AG04449 (cell line): ENCODE measurements at regions not wholly inside any gene's neighbourhood (a gene's known extent, or its start where the extent isn't known, plus 50 kb on each side); places are given as distances from the start of the nearest gene placed in this dataset.

ENCODE experiments used
- CTCF ChIA-PET: fragments of 350-600 bp; formaldehyde crosslinking; extraction: SDS; loops from one replicate; lab custom pipeline; 2021; ENCODE audit warnings: antibody characterized with exemption; lab: Yijun Ruan, JAX
- POLR2A ChIA-PET: fragments of 400-600, 350-600 bp; formaldehyde crosslinking; extraction: SDS; loops from one replicate; lab custom pipeline; 2020; ENCODE audit warnings: antibody characterized with exemption, inconsistent platforms; lab: Yijun Ruan, JAX
- DNase-seq: peaks from one replicate; pipeline ENCODE4 v3.0.0-alpha.2; 2010; ENCODE audit warnings: low read depth, low spot score
- H3K4me3 ChIP-seq: 2 replicates; pipeline ENCODE4 v1.5.1; 2011; ENCODE audit warnings: low read depth, mild to moderate bottlenecking, control low read depth, low read length
- TF ChIP-seq, protein P1 (sequence below): IDR thresholded peaks from one replicate; pipeline ENCODE4 v1.5.1; 2011; ENCODE audit warnings: mild to moderate bottlenecking, moderate library complexity, low read length, control low read depth, inconsistent platforms; ENCODE audit not compliant: insufficient read depth; ENCODE audit errors: missing control alignments

DNA sequence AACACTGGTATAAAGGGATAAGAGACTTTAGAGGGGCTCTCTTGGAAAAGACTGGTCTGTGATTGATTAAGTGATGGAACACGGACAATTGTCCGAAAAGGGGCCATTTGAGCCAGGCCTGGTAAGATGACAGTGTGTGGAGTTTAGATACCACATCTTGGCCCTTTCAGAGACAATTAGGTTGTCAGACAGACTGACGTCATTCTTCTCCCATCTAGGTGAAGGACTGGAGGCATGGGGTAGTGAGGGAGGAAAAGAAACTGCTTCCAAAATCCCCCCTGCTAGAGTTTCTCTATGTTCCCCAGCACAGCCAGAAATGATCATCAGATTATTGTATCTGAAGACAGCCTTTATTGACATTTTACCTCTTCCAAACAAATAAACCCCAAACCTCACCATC is 84.8 kb upstream of the MYO3A start:
- ChIA-PET CTCF (no interaction called here), POLR2A (no interaction called here)
- H3K4me3 ChIP-seq = no peak overlapping the region
- DNase-seq = no peak
- TF ChIP-seq, protein P1, sequence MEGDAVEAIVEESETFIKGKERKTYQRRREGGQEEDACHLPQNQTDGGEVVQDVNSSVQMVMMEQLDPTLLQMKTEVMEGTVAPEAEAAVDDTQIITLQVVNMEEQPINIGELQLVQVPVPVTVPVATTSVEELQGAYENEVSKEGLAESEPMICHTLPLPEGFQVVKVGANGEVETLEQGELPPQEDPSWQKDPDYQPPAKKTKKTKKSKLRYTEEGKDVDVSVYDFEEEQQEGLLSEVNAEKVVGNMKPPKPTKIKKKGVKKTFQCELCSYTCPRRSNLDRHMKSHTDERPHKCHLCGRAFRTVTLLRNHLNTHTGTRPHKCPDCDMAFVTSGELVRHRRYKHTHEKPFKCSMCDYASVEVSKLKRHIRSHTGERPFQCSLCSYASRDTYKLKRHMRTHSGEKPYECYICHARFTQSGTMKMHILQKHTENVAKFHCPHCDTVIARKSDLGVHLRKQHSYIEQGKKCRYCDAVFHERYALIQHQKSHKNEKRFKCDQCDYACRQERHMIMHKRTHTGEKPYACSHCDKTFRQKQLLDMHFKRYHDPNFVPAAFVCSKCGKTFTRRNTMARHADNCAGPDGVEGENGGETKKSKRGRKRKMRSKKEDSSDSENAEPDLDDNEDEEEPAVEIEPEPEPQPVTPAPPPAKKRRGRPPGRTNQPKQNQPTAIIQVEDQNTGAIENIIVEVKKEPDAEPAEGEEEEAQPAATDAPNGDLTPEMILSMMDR = no peak

DNA sequence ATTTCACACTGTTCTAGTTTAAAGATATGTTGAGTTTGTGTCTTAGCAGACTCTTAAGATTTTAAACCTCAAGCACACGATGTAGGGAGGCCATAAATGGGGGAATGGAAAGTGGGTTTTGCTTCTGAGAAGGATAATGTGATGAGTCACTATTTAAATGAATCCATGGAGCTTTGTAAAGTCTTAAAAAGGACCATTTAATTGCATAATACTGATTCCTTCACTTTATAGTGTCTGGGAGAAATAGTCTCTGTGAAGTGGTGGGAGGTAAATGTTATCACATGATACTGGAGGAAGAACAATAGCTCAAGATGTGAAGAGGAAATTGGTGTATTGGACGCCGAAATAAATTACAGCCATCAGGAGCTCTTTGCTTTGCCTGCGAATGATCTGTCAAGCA is 84.0 kb upstream of the MYO3A start:
- TF ChIP-seq, protein P1 = no peak
- ChIA-PET CTCF (no interaction called here), POLR2A (no interaction called here)
- no peak overlapping the region for H3K4me3 ChIP-seq
- no peak for DNase-seq

DNA sequence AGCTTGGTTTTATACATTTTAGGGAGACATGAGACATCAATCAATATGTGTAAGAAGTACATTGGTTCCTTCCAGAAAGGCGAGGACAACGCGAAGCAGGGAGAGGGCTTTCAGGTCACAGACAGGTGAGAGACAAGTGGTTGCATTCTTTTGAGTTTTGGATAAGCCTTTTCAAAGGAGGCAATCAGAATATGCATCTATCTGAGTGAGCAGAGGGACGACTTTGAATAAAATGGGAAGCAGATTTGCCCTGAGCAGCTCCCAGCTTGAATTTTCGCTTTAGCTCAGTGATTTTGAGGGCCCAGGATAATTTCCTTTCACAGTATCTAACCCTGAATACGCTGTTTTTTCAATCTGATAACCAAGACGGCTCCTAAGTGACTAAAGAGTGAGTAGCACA is 82.5 kb upstream of the MYO3A start:
- TF ChIP-seq, protein P1 = no peak
- POLR2A ChIA-PET = no interaction called here
- no peak for DNase-seq
- CTCF ChIA-PET = no interaction called here
- H3K4me3 ChIP-seq = no peak overlapping the region

DNA sequence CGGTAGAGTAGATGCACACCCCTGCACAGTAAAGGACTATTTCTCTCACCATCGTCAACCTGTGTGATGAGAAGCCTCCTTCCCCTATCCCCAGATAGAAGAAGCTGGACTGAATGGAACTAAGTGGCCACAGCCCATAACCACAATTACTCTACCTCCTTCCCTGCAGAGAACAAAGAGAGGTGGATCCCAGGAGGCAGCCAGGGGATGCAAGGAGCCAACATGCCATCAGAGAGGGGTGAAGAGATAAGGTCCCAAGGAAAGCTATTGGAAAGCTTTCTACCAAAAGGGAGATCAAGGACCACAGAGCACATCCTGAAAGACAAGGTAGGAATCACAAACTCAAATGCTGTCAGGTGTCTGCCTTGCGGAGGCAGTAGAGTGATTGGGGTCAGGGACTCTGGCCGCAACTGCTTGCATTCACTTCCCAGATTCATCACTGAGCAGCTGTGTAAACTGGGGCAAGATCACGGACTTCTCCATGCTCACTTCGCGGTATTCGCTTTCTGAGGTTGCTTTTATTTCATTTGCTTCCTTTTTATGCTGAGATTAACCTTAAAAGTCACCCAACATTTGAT is 81.6 kb upstream of the MYO3A start:
- DNase-seq = no peak
- ChIA-PET CTCF (no interaction called here), POLR2A (no interaction called here)
- H3K4me3 ChIP-seq = no peak overlapping the region
- TF ChIP-seq, protein P1 = no peak

DNA sequence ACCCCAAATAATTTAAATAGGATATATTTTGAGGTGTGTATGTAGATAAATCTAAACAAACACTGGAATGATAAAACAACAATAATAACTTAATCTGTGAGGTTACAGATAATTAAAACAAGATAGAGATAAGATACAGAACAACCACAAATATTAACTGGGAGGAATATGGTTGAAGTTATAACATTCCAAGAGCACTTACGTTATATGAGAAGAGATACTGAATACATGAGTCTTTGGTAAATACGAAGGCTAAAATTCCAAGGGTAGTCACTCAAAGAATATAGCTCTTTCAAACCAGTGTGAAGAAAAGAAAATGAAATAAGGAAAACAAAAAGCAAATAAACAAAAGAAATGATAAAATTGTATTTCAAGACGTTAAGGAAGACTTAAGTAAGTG is 76.0 kb upstream of the MYO3A start:
- CTCF ChIA-PET = no interaction called here
- TF ChIP-seq, protein P1 = no peak
- no peak for DNase-seq
- no peak overlapping the region for H3K4me3 ChIP-seq
- POLR2A ChIA-PET = no interaction called here

DNA sequence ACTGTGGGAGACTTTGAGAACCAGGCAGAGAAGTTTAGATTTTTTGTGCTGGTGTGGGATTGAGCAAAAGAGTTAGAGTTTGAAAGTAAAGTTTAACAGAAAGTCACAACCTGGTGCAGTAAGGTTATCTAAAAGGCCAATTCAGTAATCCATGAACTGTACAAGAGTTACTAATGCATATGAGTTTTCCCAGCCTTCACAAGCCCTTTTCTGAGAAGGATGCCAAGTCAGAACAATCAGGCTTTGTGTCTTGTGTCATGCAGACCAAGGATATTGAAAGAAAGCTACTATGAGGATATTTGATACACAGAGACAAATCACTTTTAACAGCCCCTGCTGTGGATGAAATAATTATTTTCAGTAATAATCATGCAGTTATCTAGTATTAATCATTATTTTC is 68.8 kb upstream of the MYO3A start:
- no peak for DNase-seq
- TF ChIP-seq, protein P1 = no peak
- H3K4me3 ChIP-seq = no peak overlapping the region
- CTCF ChIA-PET = no interaction called here
- POLR2A ChIA-PET = no interaction called here
